Mucosa of descending colon (tissue), 3 donors: ENCODE measurements at regions not wholly inside any gene's neighbourhood (a gene's known extent, or its start where the extent isn't known, plus 50 kb on each side); places are given as distances from the start of the nearest gene placed in this dataset.

Source experiments
- ATAC-seq: fragments of 200-7000 bp; cut with Tn5 transposase; one replicate; pipeline ENCODE4 v1.9.1; 2020; ENCODE audit warnings: mild to moderate bottlenecking, moderate library complexity
- DNase-seq, 3 donors: peaks; one replicate each; pipeline ENCODE4 v3.0.0-alpha.2; 2020
- H3K36me3 ChIP-seq: fragments of 200-600 bp; one replicate; pipeline ENCODE4 v1.8.0; 2021; ENCODE audit warnings: low read depth, mild to moderate bottlenecking
- H3K4me1 ChIP-seq: fragments of 200-600 bp; one replicate; pipeline ENCODE4 v1.8.0; 2021; ENCODE audit warnings: low read depth, mild to moderate bottlenecking
- H3K4me3 ChIP-seq: fragments of 200-600 bp; one replicate; pipeline ENCODE4 v1.8.0; 2021; ENCODE audit warnings: mild to moderate bottlenecking
- H3K9me3 ChIP-seq: fragments of 200-600 bp; one replicate; pipeline ENCODE4 v1.8.0; 2021; ENCODE audit warnings: mild to moderate bottlenecking
- intact Hi-C, 2 donors: fragments of 100-400 bp; cut with DNase I in 1 of 2; cut with micrococcal nuclease in 1 of 2; formaldehyde crosslinking; loops; one replicate each; pipeline versions ENCODE4 v1.11.0 to v1.11.1; 2022; cut with DNase I, micrococcal nuclease
- TF ChIP-seq, protein P1 (sequence below): fragments of 200-600 bp; IDR thresholded peaks from one replicate; pipeline ENCODE4 v1.8.0; 2022; ENCODE audit warnings: antibody characterized with exemption, mild to moderate bottlenecking
- donor health status: DM: no; HTN: no; CAD: no; lungs with moderate emphysema.
- donor health status: DM: no; HTN: no; CAD: no.
- donor health status: DM: no; HTN: yes; CAD: no.

DNA sequence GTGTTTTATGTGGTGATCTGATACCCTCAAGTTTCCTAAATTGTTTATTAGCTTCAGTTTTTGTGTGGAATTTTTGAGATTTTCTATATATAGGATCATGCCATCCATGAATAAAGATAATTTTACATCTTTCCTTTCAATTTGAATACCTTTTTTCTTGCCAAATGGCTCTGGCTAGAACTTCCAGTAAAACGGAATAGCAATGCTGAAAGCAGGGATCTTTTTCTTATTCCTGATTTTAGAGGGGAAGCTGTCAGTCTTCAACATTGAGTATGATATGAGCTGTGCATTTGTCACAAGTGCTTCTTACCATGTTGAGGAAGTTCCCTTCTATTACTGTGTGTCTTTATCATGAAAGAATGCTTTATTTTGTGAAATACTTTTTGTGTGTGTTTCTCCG is 618.8 kb downstream of the FGF9 start:
- Histone ChIP-seq H3K4me1 (no peaks in the 10 kb centered on the region), H3K36me3 (no peaks in the 10 kb centered on the region), H3K4me3 (no peak overlapping the region), H3K9me3 (no peaks in the 10 kb centered on the region)
- no peak for DNase-seq
- ATAC-seq: no peak
- intact Hi-C loops: no loop called here
- TF ChIP-seq, protein P1, sequence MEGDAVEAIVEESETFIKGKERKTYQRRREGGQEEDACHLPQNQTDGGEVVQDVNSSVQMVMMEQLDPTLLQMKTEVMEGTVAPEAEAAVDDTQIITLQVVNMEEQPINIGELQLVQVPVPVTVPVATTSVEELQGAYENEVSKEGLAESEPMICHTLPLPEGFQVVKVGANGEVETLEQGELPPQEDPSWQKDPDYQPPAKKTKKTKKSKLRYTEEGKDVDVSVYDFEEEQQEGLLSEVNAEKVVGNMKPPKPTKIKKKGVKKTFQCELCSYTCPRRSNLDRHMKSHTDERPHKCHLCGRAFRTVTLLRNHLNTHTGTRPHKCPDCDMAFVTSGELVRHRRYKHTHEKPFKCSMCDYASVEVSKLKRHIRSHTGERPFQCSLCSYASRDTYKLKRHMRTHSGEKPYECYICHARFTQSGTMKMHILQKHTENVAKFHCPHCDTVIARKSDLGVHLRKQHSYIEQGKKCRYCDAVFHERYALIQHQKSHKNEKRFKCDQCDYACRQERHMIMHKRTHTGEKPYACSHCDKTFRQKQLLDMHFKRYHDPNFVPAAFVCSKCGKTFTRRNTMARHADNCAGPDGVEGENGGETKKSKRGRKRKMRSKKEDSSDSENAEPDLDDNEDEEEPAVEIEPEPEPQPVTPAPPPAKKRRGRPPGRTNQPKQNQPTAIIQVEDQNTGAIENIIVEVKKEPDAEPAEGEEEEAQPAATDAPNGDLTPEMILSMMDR: no peak

- Histone ChIP-seq H3K36me3 (no peaks in the 10 kb centered on the region), H3K9me3 (peaks cover 13% of the 10 kb centered on the region), H3K4me1 (no peaks in the 10 kb centered on the region), H3K4me3 (no peak overlapping the region)
- DNase-seq (no peak), ATAC-seq (no peak)
- TF ChIP-seq, protein P1: no peak
- intact Hi-C loops: no loop called here
Measured at GRCh38 chr13:22298530-22298929, 627.7 kb downstream of the FGF9 start.

- TF ChIP-seq, protein P1: no peak
- DNase-seq (no peak), ATAC-seq (peak; percentile 9)
- no peak overlapping the region for H3K4me3 ChIP-seq
- no peaks in the 10 kb centered on the region for H3K9me3 ChIP-seq
- intact Hi-C loops: no loop called here
- peaks cover 1% of the 10 kb centered on the region for H3K4me1 ChIP-seq
- no peaks in the 10 kb centered on the region for H3K36me3 ChIP-seq
Measured at GRCh38 chr13:22311734-22312404, 641.0 kb downstream of the FGF9 start.

DNA sequence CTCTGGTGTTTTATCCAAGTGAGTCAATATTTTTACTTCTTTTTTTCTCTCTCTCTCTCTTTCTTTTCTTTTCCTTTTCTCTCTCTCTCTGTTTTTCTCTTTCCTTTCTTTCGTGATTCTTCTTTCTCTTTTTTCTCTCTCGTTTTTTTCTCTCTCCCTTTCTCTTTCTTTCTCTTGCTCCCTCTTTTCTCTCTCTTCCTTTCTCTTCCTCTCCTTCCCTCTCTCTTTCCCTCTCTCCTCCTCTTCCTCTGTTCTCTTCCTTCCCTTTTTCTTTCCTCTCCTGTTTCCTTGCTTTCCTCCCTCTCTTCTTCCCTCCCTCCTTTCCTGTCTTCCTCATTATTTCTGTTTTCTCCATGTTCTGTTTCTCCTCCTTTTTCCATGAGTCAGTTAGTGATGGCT is 641.5 kb downstream of the FGF9 start:
- Histone ChIP-seq H3K4me1 (peaks cover 2% of the 10 kb centered on the region), H3K36me3 (no peaks in the 10 kb centered on the region), H3K4me3 (no peak overlapping the region), H3K9me3 (no peaks in the 10 kb centered on the region)
- intact Hi-C loops: no loop called here
- TF ChIP-seq, protein P1: no peak
- DNase-seq (no peak), ATAC-seq (no peak)

DNA sequence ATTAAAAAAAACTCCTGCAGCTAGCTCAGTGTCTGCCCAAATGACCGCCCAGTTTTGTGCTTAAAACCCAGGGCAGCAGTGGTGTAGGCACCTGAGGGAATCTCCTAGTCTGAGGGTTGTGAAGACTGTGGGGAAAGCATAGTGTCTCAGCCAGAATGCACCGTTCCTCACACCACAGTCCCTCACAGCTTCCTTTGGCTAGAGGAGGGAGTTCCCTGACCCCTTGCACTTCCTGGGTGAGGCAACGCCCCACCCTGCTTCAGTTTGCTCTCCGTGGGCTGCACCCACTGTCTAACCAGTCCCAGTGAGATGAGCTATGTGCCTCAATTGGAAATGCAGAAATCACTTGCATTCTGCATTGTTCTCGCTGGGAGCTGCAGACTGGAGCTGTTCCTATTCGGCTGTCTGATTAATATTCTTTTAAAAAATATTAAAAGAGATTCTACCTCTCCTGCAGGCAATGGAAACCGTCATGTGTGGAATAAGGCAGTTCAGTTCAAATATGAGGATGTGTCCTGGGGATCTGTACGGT is 645.7 kb downstream of the FGF9 start:
- ATAC-seq: peak; percentile 64
- intact Hi-C loops: no loop called here
- TF ChIP-seq, protein P1: no peak

More for the DNA sequence above, 645.7 kb downstream of the FGF9 start:
- H3K4me1 ChIP-seq: peaks cover 2% of the 10 kb centered on the region
- H3K36me3 ChIP-seq: no peaks in the 10 kb centered on the region
- H3K4me3 ChIP-seq: no peak overlapping the region
- H3K9me3 ChIP-seq: no peaks in the 10 kb centered on the region
- DNase-seq: peak in 2 of 3 donors; percentile 25 to 56
